Heart left ventricle (tissue), 13 donors: ENCODE measurements at regions not wholly inside any gene's neighbourhood (a gene's known extent, or its start where the extent isn't known, plus 50 kb on each side); places are given as distances from the start of the nearest gene placed in this dataset.

Experiments
- POLR2A ChIP-seq, 2 donors: fragments of 450-650 bp; IDR thresholded peaks; one replicate each; pipeline ENCODE4 v1.6.1; 2017; ENCODE audit warnings: antibody characterized with exemption in 2 of 2, mild to moderate bottlenecking in 2 of 2, moderate library complexity in 2 of 2
- TF ChIP-seq, protein P1 (sequence below), 12 donors: fragments of 200-600 bp; sonication (generic) in 4 of 12; IDR thresholded peaks; one replicate each; pipeline versions ENCODE4 v1.5.0 to v1.8.0; 2018 to 2022; ENCODE audit warnings: antibody characterized with exemption in 12 of 12, mild to moderate bottlenecking in 5 of 12
- donor health status: ischemic (EF 13 %, LVEDD 7.1; RV severe dilation, severe dysfunction).
- donor health status: DM: no; HTN: yes; CAD: no.
- donor health status: DM: no; HTN: no; CAD: no.
- donor health status: ischemic (EF 25% LVEDD 6.9; RV normal size, moderate dysfunction).
- donor health status: ischemic (EF 25% LVEDD 5.7; RV mildly dilated, moderate dysfunction).
- donor health status: ischemic (EF 35%, LVEDD 5.7; RV mildly dilated, moderate dysfunction).
- donor health status: nonischemic (EF 11% LVEDD 7.7; RV severe dilation, severe dysfunction).
- donor health status: DM: yes; HTN: yes; CAD: no.
- donor health status: PGD.
- donor health status: ischemic (EF 29% LVEDD 5.4; RV normal size, mild dysfunction).
- donor health status: nonischemic (EF 23%, LVEDD 6.1; RV moderate dilation, normal function).

DNA sequence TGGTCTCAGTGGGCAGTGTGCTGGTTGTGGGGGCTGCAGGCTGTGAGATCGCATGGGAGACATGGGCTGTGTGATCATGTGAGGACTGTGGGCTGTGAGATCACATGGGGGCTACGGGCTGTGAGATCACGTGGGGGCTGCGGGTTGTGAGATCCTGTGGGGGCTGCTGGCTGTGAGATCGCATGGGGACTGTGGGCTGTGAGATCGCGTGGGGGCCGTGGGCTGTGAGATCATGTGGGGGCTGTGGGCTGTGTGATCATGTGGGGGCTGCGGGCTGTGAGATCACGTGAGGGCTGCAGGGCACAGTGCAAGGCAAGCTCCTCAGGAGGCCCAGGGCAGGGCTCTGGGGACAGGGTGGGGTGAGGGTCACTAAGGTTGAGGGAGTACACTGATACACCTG, 140.5 kb upstream of the CST7 start:
- TF ChIP-seq POLR2A (IDR thresholded peaks at IDR 0.05): no peak
- TF ChIP-seq, protein P1, sequence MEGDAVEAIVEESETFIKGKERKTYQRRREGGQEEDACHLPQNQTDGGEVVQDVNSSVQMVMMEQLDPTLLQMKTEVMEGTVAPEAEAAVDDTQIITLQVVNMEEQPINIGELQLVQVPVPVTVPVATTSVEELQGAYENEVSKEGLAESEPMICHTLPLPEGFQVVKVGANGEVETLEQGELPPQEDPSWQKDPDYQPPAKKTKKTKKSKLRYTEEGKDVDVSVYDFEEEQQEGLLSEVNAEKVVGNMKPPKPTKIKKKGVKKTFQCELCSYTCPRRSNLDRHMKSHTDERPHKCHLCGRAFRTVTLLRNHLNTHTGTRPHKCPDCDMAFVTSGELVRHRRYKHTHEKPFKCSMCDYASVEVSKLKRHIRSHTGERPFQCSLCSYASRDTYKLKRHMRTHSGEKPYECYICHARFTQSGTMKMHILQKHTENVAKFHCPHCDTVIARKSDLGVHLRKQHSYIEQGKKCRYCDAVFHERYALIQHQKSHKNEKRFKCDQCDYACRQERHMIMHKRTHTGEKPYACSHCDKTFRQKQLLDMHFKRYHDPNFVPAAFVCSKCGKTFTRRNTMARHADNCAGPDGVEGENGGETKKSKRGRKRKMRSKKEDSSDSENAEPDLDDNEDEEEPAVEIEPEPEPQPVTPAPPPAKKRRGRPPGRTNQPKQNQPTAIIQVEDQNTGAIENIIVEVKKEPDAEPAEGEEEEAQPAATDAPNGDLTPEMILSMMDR (IDR thresholded peaks at IDR 0.05): no peak
